ENCODE measurements at regions not wholly inside any gene's neighbourhood (a gene's known extent, or its start where the extent isn't known, plus 50 kb on each side); places are given as distances from the start of the nearest gene placed in this dataset.

GRCh38 chr5:89253666-89254352 lies 370.8 kb upstream of the MEF2C start:
- H3K36me3 ChIP-seq: no peaks in the 10 kb centered on the region
- H3K27ac ChIP-seq: no peak overlapping the region
- DNase-seq: no peak
- intact Hi-C loops (cut with DNase I): no loop called here
- H3K4me1 ChIP-seq: no peaks in the 10 kb centered on the region
- TF ChIP-seq POLR2A (IDR thresholded peaks at IDR 0.05): no peak
- TF ChIP-seq, protein P1, sequence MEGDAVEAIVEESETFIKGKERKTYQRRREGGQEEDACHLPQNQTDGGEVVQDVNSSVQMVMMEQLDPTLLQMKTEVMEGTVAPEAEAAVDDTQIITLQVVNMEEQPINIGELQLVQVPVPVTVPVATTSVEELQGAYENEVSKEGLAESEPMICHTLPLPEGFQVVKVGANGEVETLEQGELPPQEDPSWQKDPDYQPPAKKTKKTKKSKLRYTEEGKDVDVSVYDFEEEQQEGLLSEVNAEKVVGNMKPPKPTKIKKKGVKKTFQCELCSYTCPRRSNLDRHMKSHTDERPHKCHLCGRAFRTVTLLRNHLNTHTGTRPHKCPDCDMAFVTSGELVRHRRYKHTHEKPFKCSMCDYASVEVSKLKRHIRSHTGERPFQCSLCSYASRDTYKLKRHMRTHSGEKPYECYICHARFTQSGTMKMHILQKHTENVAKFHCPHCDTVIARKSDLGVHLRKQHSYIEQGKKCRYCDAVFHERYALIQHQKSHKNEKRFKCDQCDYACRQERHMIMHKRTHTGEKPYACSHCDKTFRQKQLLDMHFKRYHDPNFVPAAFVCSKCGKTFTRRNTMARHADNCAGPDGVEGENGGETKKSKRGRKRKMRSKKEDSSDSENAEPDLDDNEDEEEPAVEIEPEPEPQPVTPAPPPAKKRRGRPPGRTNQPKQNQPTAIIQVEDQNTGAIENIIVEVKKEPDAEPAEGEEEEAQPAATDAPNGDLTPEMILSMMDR (IDR thresholded peaks at IDR 0.05): no peak
- no peaks in the 10 kb centered on the region for H3K9me3 ChIP-seq
- H3K4me3 ChIP-seq: no peak overlapping the region
- 65 to 69% methylated on average over 5 of the region's 5 CpGs for WGBS, 2 donors
- no peaks in the 10 kb centered on the region for H3K27me3 ChIP-seq

DNA sequence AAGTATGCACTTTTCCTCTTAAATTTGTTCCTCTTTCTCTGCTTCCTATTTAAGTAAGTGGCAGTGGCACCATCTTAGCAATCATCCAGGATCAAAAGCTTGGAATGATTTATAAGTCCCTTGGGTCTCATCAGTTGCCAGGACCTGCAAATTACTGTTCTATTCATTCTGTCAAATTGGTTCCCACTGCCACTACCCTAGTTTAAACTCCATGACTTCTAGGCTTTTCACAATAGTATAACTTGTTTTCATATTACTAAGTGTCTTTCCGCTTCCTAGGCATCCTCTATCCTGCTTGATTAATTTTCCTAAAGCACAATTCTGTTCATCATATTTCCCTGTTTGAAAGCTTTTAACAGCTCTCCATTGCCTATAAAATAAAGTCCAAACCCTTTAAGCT lies 363.9 kb upstream of the MEF2C start:
- Histone ChIP-seq H3K36me3 (no peaks in the 10 kb centered on the region), H3K27me3 (no peaks in the 10 kb centered on the region), H3K4me3 (no peak overlapping the region), H3K4me1 (no peaks in the 10 kb centered on the region), H3K27ac (no peak overlapping the region), H3K9me3 (no peaks in the 10 kb centered on the region)
- WGBS, 2 donors: 97 to 100% methylated on average over 1 of the region's 1 CpG
- intact Hi-C loops (cut with DNase I): no loop called here
- TF ChIP-seq POLR2A (IDR thresholded peaks at IDR 0.05): no peak
- TF ChIP-seq, protein P1 (IDR thresholded peaks at IDR 0.05): no peak
- DNase-seq: no peak

DNA sequence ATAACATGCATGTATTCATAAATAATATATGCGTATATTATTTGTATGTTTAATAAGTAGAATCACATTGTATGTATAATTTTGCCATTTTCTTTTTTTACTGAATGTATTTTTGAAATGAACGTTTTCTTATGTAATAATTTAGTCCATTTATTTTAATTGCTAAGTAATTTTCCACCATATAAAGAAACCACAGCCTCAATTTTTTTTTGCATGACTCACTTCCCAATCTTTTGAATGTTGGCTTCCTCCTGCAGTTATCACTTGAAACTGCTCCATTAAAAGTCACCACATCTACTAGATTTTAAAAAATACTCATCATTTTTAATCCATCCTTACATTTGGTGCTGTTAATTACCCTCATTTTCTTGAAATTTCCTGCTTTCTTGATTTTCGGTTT lies 363.3 kb upstream of the MEF2C start:
- TF ChIP-seq POLR2A (IDR thresholded peaks at IDR 0.05): no peak
- TF ChIP-seq, protein P1 (IDR thresholded peaks at IDR 0.05): no peak
- DNase-seq: no peak
- Histone ChIP-seq H3K4me3 (no peak overlapping the region), H3K4me1 (no peaks in the 10 kb centered on the region), H3K36me3 (no peaks in the 10 kb centered on the region), H3K27ac (no peak overlapping the region), H3K27me3 (no peaks in the 10 kb centered on the region), H3K9me3 (no peaks in the 10 kb centered on the region)
- intact Hi-C loops (cut with DNase I): no loop called here
- WGBS, 2 donors: 66 to 76% methylated on average over 3 of the region's 3 CpGs

GRCh38 chr5:89243611-89244010 lies 360.6 kb upstream of the MEF2C start:
- Histone ChIP-seq H3K4me3 (no peak overlapping the region), H3K36me3 (no peaks in the 10 kb centered on the region), H3K9me3 (no peaks in the 10 kb centered on the region), H3K27me3 (no peaks in the 10 kb centered on the region), H3K4me1 (no peaks in the 10 kb centered on the region), H3K27ac (no peak overlapping the region)
- WGBS, 2 donors: 56 to 82% methylated on average over 1 of the region's 1 CpG
- TF ChIP-seq POLR2A (IDR thresholded peaks at IDR 0.05): no peak
- TF ChIP-seq, protein P1 (IDR thresholded peaks at IDR 0.05): no peak
- no peak for DNase-seq
- intact Hi-C loops (cut with DNase I): no loop called here

DNA sequence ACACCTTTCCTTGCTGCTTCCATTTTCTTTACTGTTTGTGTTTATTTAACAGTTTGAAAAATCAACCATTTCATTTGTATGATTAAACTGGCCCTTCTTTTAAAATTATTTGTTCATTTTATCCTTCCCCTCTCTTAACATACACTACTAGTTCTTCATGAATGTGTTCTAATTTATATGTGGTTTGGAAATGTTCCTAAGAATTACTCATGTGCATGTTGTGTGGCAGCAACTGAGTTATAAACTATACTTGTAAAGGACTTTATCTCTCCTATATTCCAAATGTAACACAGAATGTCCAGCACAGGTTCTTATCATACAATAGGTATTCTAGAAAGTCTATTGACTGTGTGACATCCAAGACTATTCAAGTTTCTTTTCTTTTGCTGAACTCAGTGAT lies 358.2 kb upstream of the MEF2C start:
- no peaks in the 10 kb centered on the region for H3K27me3 ChIP-seq
- H3K4me1 ChIP-seq: no peaks in the 10 kb centered on the region
- no peaks in the 10 kb centered on the region for H3K36me3 ChIP-seq
- H3K27ac ChIP-seq: no peak overlapping the region
- intact Hi-C loops (cut with DNase I): no loop called here
- no peak for DNase-seq
- no peak for TF ChIP-seq POLR2A (IDR thresholded peaks at IDR 0.05)
- TF ChIP-seq, protein P1 (IDR thresholded peaks at IDR 0.05): no peak
- H3K9me3 ChIP-seq: no peaks in the 10 kb centered on the region
- H3K4me3 ChIP-seq: no peak overlapping the region
